ENCODE measurements at regions not wholly inside any gene's neighbourhood (a gene's known extent, or its start where the extent isn't known, plus 50 kb on each side); places are given as distances from the start of the nearest gene placed in this dataset.

- TF ChIP-seq CTCF (IDR thresholded peaks at IDR 0.05) (no peak), POLR2A (IDR thresholded peaks at IDR 0.05) (no peak)
Observed at GRCh38 chr19:23986623-23987022, 71.9 kb downstream of the ZNF726 start.
